Body of pancreas (tissue), 4 donors: ENCODE measurements at regions not wholly inside any gene's neighbourhood (a gene's known extent, or its start where the extent isn't known, plus 50 kb on each side); places are given as distances from the start of the nearest gene placed in this dataset.

ENCODE experiments used
- ATAC-seq: fragments of 150-250 bp; one replicate; pipeline ENCODE4 v1.9.1; 2016
- DNase-seq, 4 donors: peaks; one replicate each; pipeline ENCODE4 v3.0.0-alpha.2; 2019
- H3K27ac ChIP-seq, 4 donors: fragments of 200-600 bp; sonication (generic); 1 replicate in 3 of 4; 2 replicates in 1 of 4; pipeline versions ENCODE4 v1.5.1 to v1.6.1; 2016 to 2019; ENCODE audit warnings: mild to moderate bottlenecking in 1 of 4, mixed read lengths in 1 of 4, moderate library complexity in 1 of 4
- H3K27me3 ChIP-seq, 2 donors: fragments of 200-600 bp; sonication (generic); one replicate each; pipeline ENCODE4 v1.6.0; 2016; ENCODE audit warnings: mild to moderate bottlenecking in 1 of 2
- H3K36me3 ChIP-seq, 2 donors: fragments of 200-600 bp; sonication (generic); replicated peaks in 1 of 2; 2 replicates each; pipeline ENCODE4 v1.5.1; 2016; ENCODE audit warnings: low read depth in 2 of 2; ENCODE audit not compliant: insufficient read depth in 1 of 2
- H3K4me1 ChIP-seq: fragments of 200-600 bp; sonication (generic); one replicate; pipeline ENCODE4 v1.6.0; 2016
- H3K4me3 ChIP-seq, 2 donors: fragments of 200-600 bp; sonication (generic); 1 replicate in 1 of 2; 2 replicates in 1 of 2; pipeline ENCODE4 v1.5.1; 2016 to 2019
- H3K9me3 ChIP-seq, 3 donors: fragments of 200-600 bp; sonication (generic); 1 replicate in 2 of 3; 2 replicates in 1 of 3; pipeline ENCODE4 v1.5.1; 2016
- POLR2A ChIP-seq, 3 donors: fragments of 450-650 bp; IDR thresholded peaks; one replicate each; pipeline ENCODE4 v1.6.1; 2016; ENCODE audit warnings: antibody characterized with exemption in 3 of 3, mild to moderate bottlenecking in 2 of 3
- whole genome bisulfite sequencing, 2 donors: methylation state at CpG; one replicate each; pipeline ENCODE4 v1.1.5; 2017; 5-methylcytosine and 5-hydroxymethylcytosine counted together
- intact Hi-C: fragments of 100-400 bp; cut with DNase I; formaldehyde crosslinking; loops from one replicate; pipeline ENCODE4 v1.15.1; 2023
- TF ChIP-seq, protein P1 (sequence below), 7 experiments: fragments of 450-650 bp in 4 of 7; fragments of 200-600 bp in 3 of 7; sonication (generic) in 3 of 7; IDR thresholded peaks; one replicate each; pipeline ENCODE4 v1.5.1; 2016 to 2019; ENCODE audit warnings: antibody characterized with exemption in 7 of 7

DNA sequence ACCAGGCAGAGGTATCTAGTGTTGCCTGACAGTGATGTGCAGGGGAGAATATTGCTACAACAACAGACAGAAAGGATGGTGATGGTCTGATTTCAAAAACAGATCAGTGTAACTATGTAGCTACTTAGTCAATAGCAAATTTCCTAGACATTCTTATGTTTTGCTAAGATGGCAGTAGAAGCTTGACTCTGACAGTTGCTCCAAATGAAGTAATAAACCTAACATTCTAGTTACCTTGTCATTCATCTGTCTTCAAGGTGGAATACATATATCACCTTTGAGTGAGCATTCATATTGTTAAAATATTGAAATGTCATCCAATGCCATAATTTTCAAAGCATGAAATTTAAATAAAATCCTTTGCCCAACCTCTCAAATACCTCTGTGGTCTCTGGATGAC, 617.4 kb downstream of the USP25 start:
- TF ChIP-seq, protein P1, sequence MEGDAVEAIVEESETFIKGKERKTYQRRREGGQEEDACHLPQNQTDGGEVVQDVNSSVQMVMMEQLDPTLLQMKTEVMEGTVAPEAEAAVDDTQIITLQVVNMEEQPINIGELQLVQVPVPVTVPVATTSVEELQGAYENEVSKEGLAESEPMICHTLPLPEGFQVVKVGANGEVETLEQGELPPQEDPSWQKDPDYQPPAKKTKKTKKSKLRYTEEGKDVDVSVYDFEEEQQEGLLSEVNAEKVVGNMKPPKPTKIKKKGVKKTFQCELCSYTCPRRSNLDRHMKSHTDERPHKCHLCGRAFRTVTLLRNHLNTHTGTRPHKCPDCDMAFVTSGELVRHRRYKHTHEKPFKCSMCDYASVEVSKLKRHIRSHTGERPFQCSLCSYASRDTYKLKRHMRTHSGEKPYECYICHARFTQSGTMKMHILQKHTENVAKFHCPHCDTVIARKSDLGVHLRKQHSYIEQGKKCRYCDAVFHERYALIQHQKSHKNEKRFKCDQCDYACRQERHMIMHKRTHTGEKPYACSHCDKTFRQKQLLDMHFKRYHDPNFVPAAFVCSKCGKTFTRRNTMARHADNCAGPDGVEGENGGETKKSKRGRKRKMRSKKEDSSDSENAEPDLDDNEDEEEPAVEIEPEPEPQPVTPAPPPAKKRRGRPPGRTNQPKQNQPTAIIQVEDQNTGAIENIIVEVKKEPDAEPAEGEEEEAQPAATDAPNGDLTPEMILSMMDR (IDR thresholded peaks at IDR 0.05), result no peak
- TF ChIP-seq POLR2A (IDR thresholded peaks at IDR 0.05), result no peak
- Histone ChIP-seq H3K27ac (no peak overlapping the region), H3K4me1 (no peaks in the 10 kb centered on the region), H3K27me3 (no peaks in the 10 kb centered on the region), H3K9me3 (no peaks in the 10 kb centered on the region), H3K36me3 (no peaks in the 10 kb centered on the region), H3K4me3 (no peak overlapping the region)
- intact Hi-C loops, result no loop called here
- ATAC-seq, result no peak
- DNase-seq, result no peak

DNA sequence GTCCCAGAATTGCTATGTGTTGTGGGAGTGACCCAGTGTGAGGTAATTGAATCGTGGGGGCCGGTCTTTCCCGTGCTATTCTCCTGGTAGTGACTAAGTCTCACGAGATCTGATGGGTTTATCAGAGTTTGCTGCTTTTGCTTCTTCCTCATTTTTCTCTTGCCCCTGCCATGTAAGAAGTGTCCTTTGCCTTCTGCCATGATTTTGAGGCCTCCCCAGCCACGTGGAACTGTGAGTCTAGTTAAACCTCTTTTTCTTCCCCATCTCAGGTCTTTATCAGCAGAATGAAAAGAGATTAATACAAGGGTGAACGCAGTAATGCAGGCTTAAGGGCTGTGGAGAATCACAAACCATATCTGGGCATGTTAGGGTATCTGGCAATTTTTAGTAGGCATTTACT, 624.0 kb downstream of the USP25 start:
- Histone ChIP-seq H3K4me1 (no peaks in the 10 kb centered on the region), H3K27ac (no peak overlapping the region), H3K4me3 (no peak overlapping the region), H3K27me3 (no peaks in the 10 kb centered on the region), H3K36me3 (no peaks in the 10 kb centered on the region), H3K9me3 (no peaks in the 10 kb centered on the region)
- ATAC-seq (no peak), DNase-seq (no peak)
- TF ChIP-seq, protein P1 (IDR thresholded peaks at IDR 0.05), result no peak
- TF ChIP-seq POLR2A (IDR thresholded peaks at IDR 0.05), result no peak
- intact Hi-C loops, result no loop called here
- 74 to 77% methylated on average over 6 of the region's 6 CpGs for WGBS, 2 donors

DNA sequence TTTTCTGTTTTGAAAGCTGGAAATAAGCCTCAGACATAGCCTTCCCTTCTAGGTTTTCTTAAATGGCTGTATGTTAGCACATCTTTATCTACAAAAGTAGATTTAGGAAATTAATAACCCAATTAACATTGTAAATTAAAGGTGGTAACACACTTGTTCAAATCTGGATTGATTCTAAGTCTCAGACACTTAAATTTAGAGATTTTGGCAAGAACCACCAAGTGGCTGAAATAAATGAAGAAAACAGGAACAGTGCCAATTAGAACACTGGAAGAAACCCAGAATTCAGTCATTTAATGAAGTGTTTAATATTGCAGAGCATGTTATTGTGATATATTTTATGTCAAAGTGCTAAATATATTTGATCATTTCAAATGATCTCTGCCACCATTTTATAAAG, 628.2 kb downstream of the USP25 start:
- no peak overlapping the region for H3K27ac ChIP-seq
- H3K9me3 ChIP-seq, result no peaks in the 10 kb centered on the region
- DNase-seq, result no peak
- intact Hi-C loops, result no loop called here
- no peak for ATAC-seq
- H3K4me3 ChIP-seq, result no peak overlapping the region
- no peaks in the 10 kb centered on the region for H3K4me1 ChIP-seq
- H3K27me3 ChIP-seq, result no peaks in the 10 kb centered on the region
- no peaks in the 10 kb centered on the region for H3K36me3 ChIP-seq
- TF ChIP-seq, protein P1 (IDR thresholded peaks at IDR 0.05), result no peak
- no peak for TF ChIP-seq POLR2A (IDR thresholded peaks at IDR 0.05)

DNA sequence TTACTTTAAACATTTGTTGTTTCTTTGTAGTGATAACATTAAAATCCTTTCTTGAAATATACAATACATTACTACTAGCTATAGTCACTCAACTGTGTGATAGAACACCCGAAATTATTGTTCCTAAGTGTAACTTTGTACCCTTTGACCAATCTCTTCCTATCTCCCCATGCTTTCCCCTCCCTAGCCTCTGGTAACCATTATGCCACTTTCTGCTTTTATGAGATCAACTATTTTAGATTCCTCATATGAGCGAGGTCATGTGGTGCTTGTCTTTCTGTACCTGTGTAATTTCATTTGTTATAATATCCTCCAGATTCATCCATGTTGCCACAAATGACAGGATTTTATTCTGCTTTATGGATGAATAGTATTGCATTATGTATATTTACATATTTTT, 629.0 kb downstream of the USP25 start:
- intact Hi-C loops, result no loop called here

DNA sequence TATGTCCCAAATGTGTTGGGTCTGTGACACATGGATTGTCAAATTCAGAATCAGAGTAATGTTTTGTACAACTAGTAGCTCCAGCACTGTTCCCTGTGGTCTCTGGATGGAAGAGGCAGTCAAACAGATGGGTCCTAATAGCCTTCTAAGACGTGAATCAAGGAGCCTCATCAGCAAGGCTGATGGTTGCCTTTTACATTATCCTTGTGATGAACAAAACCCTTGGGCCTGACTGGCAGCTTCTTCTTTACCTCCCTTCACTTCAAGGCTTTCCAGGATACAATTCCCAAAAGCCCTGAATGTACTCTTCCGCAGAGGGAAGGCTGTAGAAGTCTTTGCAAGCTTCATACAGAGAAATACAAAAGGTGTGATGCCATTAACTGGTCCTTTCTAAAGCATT, 633.3 kb downstream of the USP25 start:
- intact Hi-C loops, result no loop called here
- Histone ChIP-seq H3K9me3 (no peaks in the 10 kb centered on the region), H3K36me3 (no peaks in the 10 kb centered on the region), H3K4me1 (no peaks in the 10 kb centered on the region), H3K4me3 (no peak overlapping the region), H3K27ac (no peak overlapping the region), H3K27me3 (no peaks in the 10 kb centered on the region)
- no peak for DNase-seq
- ATAC-seq, result no peak
- WGBS, 2 donors, result 67 to 84% methylated on average over 2 of the region's 2 CpGs
- TF ChIP-seq, protein P1 (IDR thresholded peaks at IDR 0.05), result no peak
- TF ChIP-seq POLR2A (IDR thresholded peaks at IDR 0.05), result no peak

More for the DNA sequence above, 629.0 kb downstream of the USP25 start:
- Histone ChIP-seq H3K4me1 (no peaks in the 10 kb centered on the region), H3K4me3 (no peak overlapping the region), H3K27ac (no peak overlapping the region), H3K36me3 (no peaks in the 10 kb centered on the region), H3K9me3 (no peaks in the 10 kb centered on the region), H3K27me3 (no peaks in the 10 kb centered on the region)
- no peak for TF ChIP-seq POLR2A (IDR thresholded peaks at IDR 0.05)
- TF ChIP-seq, protein P1 (IDR thresholded peaks at IDR 0.05), result no peak
- ATAC-seq, result no peak
- DNase-seq, result no peak
- WGBS, 2 donors, result 72 to 73% methylated on average over 2 of the region's 2 CpGs
